Lower lobe of right lung (tissue), 2 donors: ENCODE measurements at regions not wholly inside any gene's neighbourhood (a gene's known extent, or its start where the extent isn't known, plus 50 kb on each side); places are given as distances from the start of the nearest gene placed in this dataset.

ENCODE experiments used
- ATAC-seq, 2 donors: fragments of 200-7000 bp; cut with Tn5 transposase; one replicate each; pipeline ENCODE4 v1.9.1; 2020 to 2022; ENCODE audit warnings: mild to moderate bottlenecking in 2 of 2, moderate library complexity in 2 of 2
- DNase-seq: peaks from one replicate; pipeline ENCODE4 v3.0.0-alpha.2; 2020
- H3K27ac ChIP-seq: fragments of 200-600 bp; one replicate; pipeline ENCODE4 v1.8.0; 2022
- H3K27me3 ChIP-seq: fragments of 200-600 bp; one replicate; pipeline ENCODE4 v1.8.0; 2022; ENCODE audit warnings: low read depth
- H3K36me3 ChIP-seq: fragments of 200-600 bp; one replicate; pipeline ENCODE4 v1.8.0; 2022; ENCODE audit warnings: mild to moderate bottlenecking
- H3K4me1 ChIP-seq: fragments of 200-600 bp; one replicate; pipeline ENCODE4 v1.8.0; 2022
- H3K4me3 ChIP-seq: fragments of 200-600 bp; one replicate; pipeline ENCODE4 v1.8.0; 2022; ENCODE audit warnings: mild to moderate bottlenecking
- H3K9me3 ChIP-seq: fragments of 200-600 bp; one replicate; pipeline ENCODE4 v1.8.0; 2022
- CTCF ChIP-seq: fragments of 200-600 bp; IDR thresholded peaks from one replicate; pipeline ENCODE4 v1.8.0; 2022; ENCODE audit warnings: antibody characterized with exemption, mild to moderate bottlenecking
- intact Hi-C: fragments of 100-400 bp; cut with DNase I; formaldehyde crosslinking; loops from one replicate; pipeline ENCODE4 v1.11.0; 2022
- donor health status: DM: no; HTN: yes; CAD: no; lungs with severe emphysema.

GRCh38 chr5:167160388-167160787 lies 1131.1 kb upstream of the WWC1 start:
- intact Hi-C loops: no loop called here
- TF ChIP-seq CTCF: no peak
- ATAC-seq (no peak), DNase-seq (no peak)
- no peaks in the 10 kb centered on the region for H3K4me1 ChIP-seq
- no peak overlapping the region for H3K4me3 ChIP-seq
- H3K36me3 ChIP-seq: no peaks in the 10 kb centered on the region
- no peak overlapping the region for H3K27ac ChIP-seq
- no peaks in the 10 kb centered on the region for H3K27me3 ChIP-seq
- no peaks in the 10 kb centered on the region for H3K9me3 ChIP-seq

DNA sequence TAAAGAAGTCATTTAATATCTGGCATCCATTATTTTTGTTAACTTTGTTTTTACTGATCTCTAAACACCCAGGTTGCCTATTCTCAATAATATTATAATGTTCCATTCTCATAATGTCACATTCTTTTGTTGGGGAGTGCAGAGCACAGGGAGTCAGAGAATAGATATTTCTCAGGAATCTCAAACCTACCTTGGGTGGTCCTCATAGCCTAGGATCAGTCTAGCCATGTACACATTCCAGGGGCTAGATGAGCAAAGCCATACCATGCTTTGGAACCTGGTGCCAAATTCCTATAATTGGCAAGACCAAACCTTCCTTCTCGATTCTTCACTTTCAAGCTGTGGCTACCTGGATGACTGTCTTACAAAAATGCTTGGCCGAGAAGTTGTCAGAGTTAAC lies 1124.7 kb upstream of the WWC1 start:
- intact Hi-C loops: no loop called here
- Histone ChIP-seq H3K4me3 (no peak overlapping the region), H3K27me3 (no peaks in the 10 kb centered on the region), H3K27ac (no peak overlapping the region), H3K9me3 (no peaks in the 10 kb centered on the region), H3K36me3 (no peaks in the 10 kb centered on the region), H3K4me1 (no peaks in the 10 kb centered on the region)
- no peak for TF ChIP-seq CTCF
- no peak for DNase-seq
- ATAC-seq: no peak

DNA sequence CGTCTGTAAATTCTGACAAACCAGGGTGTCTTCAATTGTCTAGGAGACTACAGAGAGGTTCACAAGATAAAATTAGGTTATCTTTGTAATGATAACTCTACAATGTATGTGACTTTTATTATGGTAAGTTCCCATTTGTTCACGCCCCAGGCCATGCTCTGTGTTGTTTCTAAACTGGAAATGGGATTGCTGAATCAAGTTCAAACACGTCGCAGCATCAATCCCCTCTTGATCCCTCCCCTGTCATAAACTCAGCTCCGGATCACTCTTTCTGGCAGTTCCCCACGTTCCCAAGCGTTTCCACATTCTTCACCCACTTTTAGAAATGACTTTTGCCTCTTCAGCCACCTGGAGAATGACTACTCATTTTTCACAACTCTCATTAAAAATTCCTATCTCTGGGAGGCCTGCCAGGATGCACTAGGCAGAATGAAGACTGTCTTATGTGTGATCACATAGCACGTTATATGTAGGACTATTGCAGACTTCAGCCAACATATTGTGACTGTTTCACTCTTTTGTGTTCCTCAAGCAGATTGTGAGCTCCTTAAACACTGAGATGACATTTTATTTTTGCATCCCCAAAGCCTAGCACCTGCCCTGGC lies 1124.2 kb upstream of the WWC1 start:
- H3K36me3 ChIP-seq: no peaks in the 10 kb centered on the region
- H3K4me3 ChIP-seq: no peak overlapping the region
- no peak for TF ChIP-seq CTCF
- H3K27ac ChIP-seq: no peak overlapping the region
- no peak for DNase-seq
- H3K27me3 ChIP-seq: no peaks in the 10 kb centered on the region
- no peak for ATAC-seq
- H3K9me3 ChIP-seq: no peaks in the 10 kb centered on the region
- no peaks in the 10 kb centered on the region for H3K4me1 ChIP-seq
- intact Hi-C loops: no loop called here

- H3K36me3 ChIP-seq: no peaks in the 10 kb centered on the region
- no peak overlapping the region for H3K27ac ChIP-seq
- no peaks in the 10 kb centered on the region for H3K27me3 ChIP-seq
- no peaks in the 10 kb centered on the region for H3K9me3 ChIP-seq
- intact Hi-C loops: no loop called here
- ATAC-seq (no peak), DNase-seq (no peak)
- no peak for TF ChIP-seq CTCF
- no peak overlapping the region for H3K4me3 ChIP-seq
- H3K4me1 ChIP-seq: no peaks in the 10 kb centered on the region
Measured at GRCh38 chr5:167168971-167169370, 1122.5 kb upstream of the WWC1 start.

DNA sequence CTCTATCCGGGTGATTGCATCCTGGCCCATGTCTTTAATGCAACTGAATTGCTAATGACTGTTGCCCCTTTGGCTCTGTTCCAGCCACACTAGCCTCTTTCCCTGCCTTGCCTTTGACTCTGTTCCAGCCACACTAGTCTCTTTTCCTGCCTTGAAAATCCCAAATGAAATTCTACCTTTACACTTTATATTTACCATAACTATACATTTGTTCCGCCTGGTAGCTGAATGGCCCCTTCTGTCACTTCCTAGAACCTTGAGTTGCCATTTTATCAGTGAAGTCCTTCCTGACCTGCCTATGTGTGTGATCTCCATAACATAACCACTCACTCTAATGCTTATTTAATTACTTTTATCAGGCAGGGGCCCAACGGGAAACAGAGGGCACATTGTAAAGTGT lies 1120.4 kb upstream of the WWC1 start:
- Histone ChIP-seq H3K27me3 (no peaks in the 10 kb centered on the region), H3K9me3 (no peaks in the 10 kb centered on the region), H3K4me3 (no peak overlapping the region), H3K4me1 (no peaks in the 10 kb centered on the region), H3K36me3 (no peaks in the 10 kb centered on the region), H3K27ac (no peak overlapping the region)
- ATAC-seq (no peak), DNase-seq (no peak)
- no peak for TF ChIP-seq CTCF
- intact Hi-C loops: no loop called here

- no peaks in the 10 kb centered on the region for H3K27me3 ChIP-seq
- H3K27ac ChIP-seq: no peak overlapping the region
- no peaks in the 10 kb centered on the region for H3K9me3 ChIP-seq
- no peak overlapping the region for H3K4me3 ChIP-seq
- intact Hi-C loops: no loop called here
- DNase-seq: no peak
- no peak for TF ChIP-seq CTCF
- no peaks in the 10 kb centered on the region for H3K36me3 ChIP-seq
- ATAC-seq: no peak
- no peaks in the 10 kb centered on the region for H3K4me1 ChIP-seq
Measured at GRCh38 chr5:167177736-167178135, 1113.7 kb upstream of the WWC1 start.
